KMS-11 (cell line): ENCODE measurements at regions not wholly inside any gene's neighbourhood (a gene's known extent, or its start where the extent isn't known, plus 50 kb on each side); places are given as distances from the start of the nearest gene placed in this dataset.

Experiments used
- H2AFZ ChIP-seq: fragments of 200-600 bp; sonication (generic); 2 replicates; pipeline ENCODE4 v1.6.1; 2016; ENCODE audit warnings: antibody characterized with exemption, mixed run types, low read depth
- H3K27ac ChIP-seq: fragments of 200-600 bp; sonication (generic); 2 replicates; pipeline ENCODE4 v1.6.1; 2016; ENCODE audit warnings: mild to moderate bottlenecking, mixed run types
- H3K27me3 ChIP-seq: fragments of 200-600 bp; sonication (generic); 2 replicates; pipeline ENCODE4 v1.6.1; 2017; ENCODE audit warnings: mild to moderate bottlenecking, low read depth, mixed run types, moderate library complexity; ENCODE audit not compliant: insufficient read depth
- H3K36me3 ChIP-seq: fragments of 200-600 bp; sonication (generic); 2 replicates; pipeline ENCODE4 v1.6.1; 2017; ENCODE audit warnings: mild to moderate bottlenecking, mixed run types; ENCODE audit not compliant: insufficient read depth
- H3K4me1 ChIP-seq: fragments of 200-600 bp; sonication (generic); 2 replicates; pipeline ENCODE4 v1.6.1; 2016; ENCODE audit warnings: mild to moderate bottlenecking, low read depth, mixed run types; ENCODE audit not compliant: poor library complexity, severe bottlenecking
- H3K4me2 ChIP-seq: fragments of 200-600 bp; sonication (generic); 2 replicates; pipeline ENCODE4 v1.7.0; 2016; ENCODE audit warnings: mild to moderate bottlenecking, mixed run types
- H3K4me3 ChIP-seq: fragments of 200-600 bp; sonication (generic); IDR thresholded peaks from 2 replicates; pipeline ENCODE4 v1.6.1; 2017; ENCODE audit warnings: low read depth, low read length, mixed read lengths; ENCODE audit not compliant: insufficient read depth
- H3K79me2 ChIP-seq: fragments of 200-600 bp; sonication (generic); 2 replicates; pipeline ENCODE4 v1.6.1; 2016; ENCODE audit warnings: low read depth, mixed run types; ENCODE audit not compliant: insufficient read depth
- H3K9ac ChIP-seq: fragments of 200-600 bp; sonication (generic); 2 replicates; pipeline ENCODE4 v1.6.1; 2016; ENCODE audit warnings: mild to moderate bottlenecking, mixed run types
- H4K20me1 ChIP-seq: fragments of 200-600 bp; sonication (generic); 2 replicates; pipeline ENCODE4 v1.6.1; 2016; ENCODE audit warnings: mild to moderate bottlenecking, mixed run types; ENCODE audit not compliant: insufficient read depth
- TF ChIP-seq, protein P1 (sequence below): fragments of 200-600 bp; sonication (generic); conservative IDR thresholded peaks from 2 replicates; pipeline ENCODE4 v1.6.1; 2017; ENCODE audit warnings: low read depth, mild to moderate bottlenecking, antibody characterized with exemption, low read length, moderate library complexity, mixed read lengths

DNA sequence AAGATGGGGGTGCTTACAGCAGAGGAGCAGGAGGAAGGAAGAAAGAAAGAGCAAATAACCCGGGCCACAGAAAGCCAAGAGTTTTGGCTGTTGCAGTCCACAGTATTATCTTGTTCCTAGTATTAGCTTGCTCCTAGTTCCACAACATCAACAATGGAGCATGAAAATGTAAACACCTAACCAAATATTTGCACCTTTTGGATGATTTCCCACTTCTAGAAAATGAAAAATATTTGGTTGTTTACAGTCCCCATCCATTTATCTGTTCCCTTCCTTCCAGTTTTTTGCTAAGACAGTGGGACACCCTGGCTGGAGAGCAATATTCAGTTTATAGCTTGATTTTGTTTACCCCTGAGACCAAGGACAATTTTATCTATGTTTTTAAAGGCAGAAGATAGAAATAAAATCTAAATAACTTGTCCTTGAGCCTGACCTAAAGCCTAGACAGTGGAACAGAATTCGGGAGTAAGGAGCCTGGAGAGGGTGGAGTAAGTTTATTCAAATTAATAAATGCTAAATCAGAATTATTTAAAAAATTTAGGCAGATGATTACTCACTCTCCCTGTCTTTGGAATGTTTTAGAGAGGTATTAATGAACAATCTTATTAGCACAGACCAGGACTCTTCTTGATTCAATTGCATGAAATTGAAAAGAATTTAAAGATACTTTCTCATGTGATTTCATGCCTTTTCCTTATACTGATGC, 51.6 kb downstream of the RESF1 start:
- Histone ChIP-seq H2AFZ (no peak overlapping the region), H3K4me2 (no peak overlapping the region)

GRCh38 chr12:32012249-32012785, 53.1 kb downstream of the RESF1 start:
- Histone ChIP-seq H3K4me2 (no peak overlapping the region), H4K20me1 (no peaks in the 10 kb centered on the region), H3K27ac (no peak overlapping the region), H3K4me3 (no peak overlapping the region), H3K79me2 (no peaks in the 10 kb centered on the region), H3K4me1 (no peaks in the 10 kb centered on the region), H3K36me3 (no peaks in the 10 kb centered on the region), H2AFZ (no peak overlapping the region), H3K27me3 (no peaks in the 10 kb centered on the region), H3K9ac (no peak overlapping the region)
- TF ChIP-seq, protein P1, sequence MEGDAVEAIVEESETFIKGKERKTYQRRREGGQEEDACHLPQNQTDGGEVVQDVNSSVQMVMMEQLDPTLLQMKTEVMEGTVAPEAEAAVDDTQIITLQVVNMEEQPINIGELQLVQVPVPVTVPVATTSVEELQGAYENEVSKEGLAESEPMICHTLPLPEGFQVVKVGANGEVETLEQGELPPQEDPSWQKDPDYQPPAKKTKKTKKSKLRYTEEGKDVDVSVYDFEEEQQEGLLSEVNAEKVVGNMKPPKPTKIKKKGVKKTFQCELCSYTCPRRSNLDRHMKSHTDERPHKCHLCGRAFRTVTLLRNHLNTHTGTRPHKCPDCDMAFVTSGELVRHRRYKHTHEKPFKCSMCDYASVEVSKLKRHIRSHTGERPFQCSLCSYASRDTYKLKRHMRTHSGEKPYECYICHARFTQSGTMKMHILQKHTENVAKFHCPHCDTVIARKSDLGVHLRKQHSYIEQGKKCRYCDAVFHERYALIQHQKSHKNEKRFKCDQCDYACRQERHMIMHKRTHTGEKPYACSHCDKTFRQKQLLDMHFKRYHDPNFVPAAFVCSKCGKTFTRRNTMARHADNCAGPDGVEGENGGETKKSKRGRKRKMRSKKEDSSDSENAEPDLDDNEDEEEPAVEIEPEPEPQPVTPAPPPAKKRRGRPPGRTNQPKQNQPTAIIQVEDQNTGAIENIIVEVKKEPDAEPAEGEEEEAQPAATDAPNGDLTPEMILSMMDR, result no peak

More for the DNA sequence above, 51.6 kb downstream of the RESF1 start:
- Histone ChIP-seq H3K4me3 (no peak overlapping the region), H3K27me3 (no peaks in the 10 kb centered on the region), H4K20me1 (no peaks in the 10 kb centered on the region), H3K4me1 (no peaks in the 10 kb centered on the region), H3K79me2 (no peaks in the 10 kb centered on the region), H3K36me3 (no peaks in the 10 kb centered on the region), H3K9ac (no peak overlapping the region), H3K27ac (no peak overlapping the region)
- TF ChIP-seq, protein P1, result no peak

DNA sequence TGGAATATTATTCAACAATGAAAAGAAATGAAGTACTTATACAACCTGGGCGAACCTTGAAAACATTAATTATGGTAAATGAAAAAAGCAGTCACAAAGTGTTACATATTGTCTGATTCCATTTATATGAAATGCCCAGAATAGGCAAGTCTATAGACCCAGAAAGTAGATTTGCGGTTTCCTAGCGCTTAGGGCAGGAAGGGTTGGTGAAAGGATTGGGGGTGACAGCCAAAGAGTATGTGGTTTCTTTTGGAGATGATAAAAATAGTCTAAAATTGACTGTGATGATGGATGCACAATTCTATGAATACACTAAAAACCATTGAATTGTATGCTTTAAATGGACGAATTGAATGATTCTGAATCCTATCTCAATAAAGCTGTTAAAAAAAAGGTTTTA, 55.8 kb downstream of the RESF1 start:
- no peak overlapping the region for H3K27ac ChIP-seq
- TF ChIP-seq, protein P1, result no peak
- no peaks in the 10 kb centered on the region for H3K36me3 ChIP-seq
- no peaks in the 10 kb centered on the region for H4K20me1 ChIP-seq
- no peak overlapping the region for H3K4me2 ChIP-seq
- H3K4me1 ChIP-seq, result no peaks in the 10 kb centered on the region
- H3K27me3 ChIP-seq, result no peaks in the 10 kb centered on the region
- no peak overlapping the region for H3K9ac ChIP-seq
- H3K79me2 ChIP-seq, result no peaks in the 10 kb centered on the region
- H3K4me3 ChIP-seq, result no peak overlapping the region
- no peak overlapping the region for H2AFZ ChIP-seq

- Histone ChIP-seq H3K27me3 (no peaks in the 10 kb centered on the region), H3K4me1 (no peaks in the 10 kb centered on the region), H3K79me2 (no peaks in the 10 kb centered on the region), H3K36me3 (no peaks in the 10 kb centered on the region), H3K9ac (no peak overlapping the region), H4K20me1 (no peaks in the 10 kb centered on the region), H3K4me2 (no peak overlapping the region), H3K27ac (no peak overlapping the region), H2AFZ (no peak overlapping the region), H3K4me3 (no peak overlapping the region)
- TF ChIP-seq, protein P1, result no peak
Observed at GRCh38 chr12:32016680-32017482, 57.7 kb downstream of the RESF1 start.
